ENCODE measurements at regions not wholly inside any gene's neighbourhood (a gene's known extent, or its start where the extent isn't known, plus 50 kb on each side); places are given as distances from the start of the nearest gene placed in this dataset.

- no peak for TF ChIP-seq EZH2phosphoT487 (IDR thresholded peaks at IDR 0.05; ENCODE audit: borderline replicate concordance, low read depth, low read length)
- no peak for TF ChIP-seq CTCF (conservative IDR thresholded peaks at IDR 0.05; ENCODE audit: low read length)
These were observed 517.0 kb upstream of the PPP2R3A start for GRCh38 chr3:135448520-135448919.

Data from OCI-LY7 (cell line).